ENCODE measurements at regions not wholly inside any gene's neighbourhood (a gene's known extent, or its start where the extent isn't known, plus 50 kb on each side); places are given as distances from the start of the nearest gene placed in this dataset.

- no peak for TF ChIP-seq CTCF (IDR thresholded peaks at IDR 0.05 in 8 of 11, conservative IDR thresholded peaks at IDR 0.05 in 3 of 11)
- TF ChIP-seq POLR2A (IDR thresholded peaks at IDR 0.05), result no peak
These were observed 81.5 kb upstream of the CLDN5 start for GRCh38 chr22:19605508-19606331.
